Naive thymus-derived CD4-positive, alpha-beta T cell (primary cell): ENCODE measurements at regions not wholly inside any gene's neighbourhood (a gene's known extent, or its start where the extent isn't known, plus 50 kb on each side); places are given as distances from the start of the nearest gene placed in this dataset.

Experiments
- ATAC-seq: fragments of 150-1000 bp; cut with Tn5 transposase; 2 replicates; pipeline ENCODE4 v1.10.0; 2021; ENCODE audit warnings: mild to moderate bottlenecking, moderate library complexity
- CTCF ChIA-PET: fragments of 350-600 bp; sonication (Branson Sonifier 250); formaldehyde crosslinking; loops from one replicate; lab custom pipeline; 2021; ENCODE audit warnings: antibody characterized with exemption; lab: Charles Lee
- POLR2A ChIA-PET: fragments of 350-600 bp; sonication (Branson Sonifier 250); formaldehyde crosslinking; loops from one replicate; lab custom pipeline; 2021; ENCODE audit warnings: antibody characterized with exemption, inconsistent platforms; lab: Charles Lee
- DNase-seq, 9 donors: peaks; one replicate each; pipeline versions ENCODE4 v3.0.0 to v3.0.0-alpha.2; 2020 to 2022; ENCODE audit warnings: mixed read lengths in 1 of 9
- H3K27ac ChIP-seq: one replicate; pipeline ENCODE4 v1.7.0; 2013; ENCODE audit warnings: mild to moderate bottlenecking, low read depth, low read length, moderate library complexity
- H3K27me3 ChIP-seq, 2 donors: one replicate each; pipeline ENCODE4 v1.7.0; 2013; ENCODE audit warnings: low read length in 2 of 2, mild to moderate bottlenecking in 2 of 2, moderate library complexity in 2 of 2; ENCODE audit not compliant: control insufficient read depth in 2 of 2, insufficient read depth in 2 of 2
- H3K36me3 ChIP-seq, 3 experiments: 1 replicate in 2 of 3; 2 replicates in 1 of 3; pipeline ENCODE4 v1.7.0; 2013; ENCODE audit warnings: low read length in 3 of 3, mild to moderate bottlenecking in 3 of 3, moderate library complexity in 1 of 3; ENCODE audit not compliant: insufficient read depth in 3 of 3, control insufficient read depth in 2 of 3
- H3K4me1 ChIP-seq, 2 donors: one replicate each; pipeline ENCODE4 v1.7.0; 2013; ENCODE audit warnings: low read length in 2 of 2, mild to moderate bottlenecking in 2 of 2, moderate library complexity in 1 of 2; ENCODE audit not compliant: control insufficient read depth in 2 of 2, insufficient read depth in 2 of 2
- H3K4me3 ChIP-seq: 2 replicates; pipeline ENCODE4 v1.7.0; 2013; ENCODE audit warnings: mild to moderate bottlenecking, low read length
- H3K9me3 ChIP-seq, 3 experiments: 1 replicate in 2 of 3; 2 replicates in 1 of 3; pipeline ENCODE4 v1.7.0; 2013; ENCODE audit warnings: low read length in 3 of 3; ENCODE audit not compliant: control insufficient read depth in 2 of 3
- H3K27ac Mint-ChIP-seq, 9 donors: one replicate each; pipeline ENCODE4 v1.8.0; 2020 to 2022; ENCODE audit warnings: mixed read lengths in 9 of 9, mild to moderate bottlenecking in 8 of 9, moderate library complexity in 5 of 9, inconsistent platforms in 2 of 9
- H3K27me3 Mint-ChIP-seq, 5 donors: one replicate each; pipeline ENCODE4 v1.8.0; 2021 to 2022; ENCODE audit warnings: mixed read lengths in 5 of 5, mild to moderate bottlenecking in 1 of 5
- H3K36me3 Mint-ChIP-seq, 5 donors: one replicate each; pipeline ENCODE4 v1.8.0; 2020 to 2022; ENCODE audit warnings: mixed read lengths in 5 of 5, mild to moderate bottlenecking in 3 of 5, inconsistent platforms in 1 of 5
- H3K4me1 Mint-ChIP-seq, 7 donors: one replicate each; pipeline ENCODE4 v1.8.0; 2020 to 2022; ENCODE audit warnings: mixed read lengths in 7 of 7, mild to moderate bottlenecking in 3 of 7, inconsistent platforms in 1 of 7
- H3K4me3 Mint-ChIP-seq, 10 donors: one replicate each; pipeline ENCODE4 v1.8.0; 2020 to 2022; ENCODE audit warnings: mild to moderate bottlenecking in 10 of 10, mixed read lengths in 10 of 10, moderate library complexity in 6 of 10, inconsistent platforms in 2 of 10
- H3K9me3 Mint-ChIP-seq, 11 donors: one replicate each; pipeline ENCODE4 v1.8.0; 2020 to 2022; ENCODE audit warnings: mixed read lengths in 11 of 11, mild to moderate bottlenecking in 4 of 11, inconsistent platforms in 1 of 11, moderate library complexity in 1 of 11
- intact Hi-C, 2 donors: fragments of 100-400 bp; cut with micrococcal nuclease; formaldehyde crosslinking; loops; one replicate each; pipeline ENCODE4 v1.15.1; 2023

GRCh38 chr10:64265961-64266360 is 744.8 kb downstream of the REEP3 start:
- no peaks in the 10 kb centered on the region for H3K27me3 Mint-ChIP-seq
- Histone ChIP-seq H3K4me3 (no peak overlapping the region), H3K9me3 (no peaks in the 10 kb centered on the region), H3K36me3 (no peaks in the 10 kb centered on the region), H3K4me1 (no peaks in the 10 kb centered on the region), H3K27ac (no peak overlapping the region), H3K27me3 (no peaks in the 10 kb centered on the region)
- H3K27ac Mint-ChIP-seq = no peak overlapping the region
- ATAC-seq (no peak), DNase-seq (no peak)
- intact Hi-C loops = no loop called here
- no peak overlapping the region for H3K4me3 Mint-ChIP-seq
- H3K9me3 Mint-ChIP-seq = peaks cover 0 to 14% (median 4%) of the 10 kb centered on the region in 11 donors
- no peaks in the 10 kb centered on the region for H3K36me3 Mint-ChIP-seq
- ChIA-PET POLR2A (no interaction called here), CTCF (no interaction called here)
- no peaks in the 10 kb centered on the region for H3K4me1 Mint-ChIP-seq

DNA sequence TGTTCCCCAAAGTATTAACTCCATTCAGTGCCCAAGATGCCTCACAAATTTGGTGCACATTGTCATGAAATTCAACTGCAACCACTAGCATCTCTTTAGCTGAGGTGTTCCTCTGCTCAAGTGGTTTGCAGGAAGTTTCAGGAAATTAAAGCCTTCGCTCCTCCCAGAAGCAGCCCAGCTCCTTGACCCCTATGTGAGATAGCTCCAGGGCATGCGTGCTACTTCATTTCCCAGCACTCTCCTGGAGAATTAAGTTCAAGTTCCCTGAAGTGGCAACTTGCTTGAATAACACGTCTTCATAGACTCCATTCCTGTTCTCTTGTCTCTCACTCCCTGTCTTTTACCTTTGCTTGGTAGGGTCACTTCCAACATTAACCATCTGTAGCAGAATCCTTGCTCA is 750.3 kb downstream of the REEP3 start:
- Mint-ChIP-seq H3K4me1 (no peaks in the 10 kb centered on the region), H3K27me3 (no peaks in the 10 kb centered on the region), H3K36me3 (no peaks in the 10 kb centered on the region), H3K4me3 (no peak overlapping the region), H3K27ac (no peak overlapping the region), H3K9me3 (peaks cover 0 to 8% (median 0%) of the 10 kb centered on the region in 11 donors)
- Histone ChIP-seq H3K9me3 (no peaks in the 10 kb centered on the region), H3K36me3 (no peaks in the 10 kb centered on the region), H3K27me3 (no peaks in the 10 kb centered on the region), H3K4me3 (no peak overlapping the region), H3K27ac (no peak overlapping the region), H3K4me1 (no peaks in the 10 kb centered on the region)
- intact Hi-C loops = no loop called here
- POLR2A ChIA-PET = no interaction called here
- CTCF ChIA-PET = no interaction called here
- no peak for DNase-seq
- no peak for ATAC-seq

DNA sequence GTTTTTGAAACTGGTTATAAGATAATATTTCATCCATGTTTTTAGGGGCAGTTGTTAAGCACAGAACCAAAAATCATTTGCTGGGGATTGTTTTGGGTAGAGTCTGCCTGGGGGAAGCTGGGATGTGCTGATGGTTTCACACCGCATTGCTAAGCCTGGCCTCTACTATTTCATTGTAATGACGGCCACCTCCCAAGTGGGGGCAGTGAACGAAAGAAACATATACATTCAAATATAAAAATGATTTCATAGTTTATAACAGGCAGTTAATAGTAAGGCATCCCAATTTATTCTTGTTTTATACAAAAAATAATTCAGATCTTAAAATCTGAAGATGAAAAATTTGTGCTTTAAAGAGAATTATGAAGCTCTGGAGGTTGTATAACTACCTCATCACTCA is 750.8 kb downstream of the REEP3 start:
- no peak overlapping the region for H3K27ac ChIP-seq
- no peaks in the 10 kb centered on the region for H3K4me1 Mint-ChIP-seq
- no peaks in the 10 kb centered on the region for H3K36me3 ChIP-seq
- peaks cover 0 to 8% (median 0%) of the 10 kb centered on the region in 11 donors for H3K9me3 Mint-ChIP-seq
- DNase-seq (no peak), ATAC-seq (no peak)
- no peaks in the 10 kb centered on the region for H3K36me3 Mint-ChIP-seq
- no peak overlapping the region for H3K27ac Mint-ChIP-seq
- no peak overlapping the region for H3K4me3 Mint-ChIP-seq
- H3K27me3 Mint-ChIP-seq = no peaks in the 10 kb centered on the region
- ChIA-PET CTCF (no interaction called here), POLR2A (no interaction called here)
- intact Hi-C loops = no loop called here
- H3K9me3 ChIP-seq = no peaks in the 10 kb centered on the region
- H3K4me1 ChIP-seq = no peaks in the 10 kb centered on the region
- H3K27me3 ChIP-seq = no peaks in the 10 kb centered on the region
- H3K4me3 ChIP-seq = no peak overlapping the region

DNA sequence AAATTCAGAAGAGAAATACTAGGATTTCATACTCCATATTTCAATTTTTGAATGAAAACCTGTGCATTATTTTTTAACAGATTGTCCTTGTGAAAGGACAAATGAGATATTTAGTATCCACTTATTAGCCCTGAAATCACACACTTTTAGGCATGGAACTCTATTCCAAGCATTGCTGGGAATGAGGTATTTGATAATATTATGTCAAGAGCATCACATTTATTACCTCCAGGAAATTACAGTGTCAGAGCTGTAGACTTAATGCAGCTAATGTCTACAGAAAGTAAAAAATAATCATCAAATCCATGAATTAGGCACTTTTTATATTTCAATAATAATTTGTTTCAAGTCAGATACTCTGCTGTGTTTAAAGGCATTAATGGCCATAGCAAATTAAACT is 753.8 kb downstream of the REEP3 start:
- no peak overlapping the region for H3K27ac ChIP-seq

DNA sequence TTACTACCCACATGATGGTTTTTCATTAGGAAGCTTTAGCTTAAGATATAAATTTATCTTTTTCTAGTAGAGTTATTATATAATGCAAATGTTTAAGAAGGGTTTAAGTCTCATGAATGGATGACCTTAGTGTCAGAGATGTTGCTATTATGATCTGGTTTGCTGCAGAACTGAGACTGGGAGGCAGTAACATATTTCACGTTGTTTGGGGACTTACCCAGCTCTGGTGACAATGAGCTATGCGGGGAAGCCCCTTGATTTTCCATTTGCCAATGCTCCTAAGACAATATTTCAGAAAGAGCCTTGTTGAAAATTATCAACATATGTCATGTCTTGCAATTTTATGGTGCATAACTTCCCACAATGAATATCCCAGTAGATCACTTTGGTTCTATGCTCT is 754.6 kb downstream of the REEP3 start:
- Mint-ChIP-seq H3K4me1 (no peaks in the 10 kb centered on the region), H3K4me3 (no peak overlapping the region), H3K36me3 (no peaks in the 10 kb centered on the region), H3K27me3 (no peaks in the 10 kb centered on the region), H3K27ac (no peak overlapping the region), H3K9me3 (peaks cover 0 to 8% (median 0%) of the 10 kb centered on the region in 11 donors)
- no peak overlapping the region for H3K27ac ChIP-seq
- no peaks in the 10 kb centered on the region for H3K27me3 ChIP-seq
- ATAC-seq = no peak
- no peaks in the 10 kb centered on the region for H3K36me3 ChIP-seq
- no peak overlapping the region for H3K4me3 ChIP-seq
- no peaks in the 10 kb centered on the region for H3K9me3 ChIP-seq
- H3K4me1 ChIP-seq = no peaks in the 10 kb centered on the region
- DNase-seq = no peak
- ChIA-PET CTCF (no interaction called here), POLR2A (no interaction called here)
- intact Hi-C loops = no loop called here

More for the DNA sequence above, 753.8 kb downstream of the REEP3 start:
- CTCF ChIA-PET = interaction anchor here (0.6 kb wide), 1 partner anchor 372 kb away, joined by 3 read pairs; no protein-coding TSS in a partner anchor
- no peaks in the 10 kb centered on the region for H3K36me3 ChIP-seq
- DNase-seq (no peak), ATAC-seq (no peak)
- no peaks in the 10 kb centered on the region for H3K36me3 Mint-ChIP-seq
- no peak overlapping the region for H3K4me3 Mint-ChIP-seq
- intact Hi-C loops = no loop called here
- H3K9me3 ChIP-seq = no peaks in the 10 kb centered on the region
- H3K4me1 Mint-ChIP-seq = no peaks in the 10 kb centered on the region
- no peak overlapping the region for H3K4me3 ChIP-seq
- no peak overlapping the region for H3K27ac Mint-ChIP-seq
- POLR2A ChIA-PET = no interaction called here
- H3K27me3 Mint-ChIP-seq = no peaks in the 10 kb centered on the region
- H3K4me1 ChIP-seq = no peaks in the 10 kb centered on the region
- peaks cover 0 to 8% (median 0%) of the 10 kb centered on the region in 11 donors for H3K9me3 Mint-ChIP-seq
- no peaks in the 10 kb centered on the region for H3K27me3 ChIP-seq

- Mint-ChIP-seq H3K27ac (no peak overlapping the region), H3K36me3 (no peaks in the 10 kb centered on the region), H3K27me3 (no peaks in the 10 kb centered on the region), H3K4me1 (no peaks in the 10 kb centered on the region), H3K9me3 (peaks cover 0 to 10% (median 0%) of the 10 kb centered on the region in 11 donors), H3K4me3 (no peak overlapping the region)
- Histone ChIP-seq H3K36me3 (no peaks in the 10 kb centered on the region), H3K4me1 (no peaks in the 10 kb centered on the region), H3K9me3 (no peaks in the 10 kb centered on the region), H3K4me3 (no peak overlapping the region), H3K27ac (no peak overlapping the region), H3K27me3 (no peaks in the 10 kb centered on the region)
- intact Hi-C loops = no loop called here
- DNase-seq (no peak), ATAC-seq (no peak)
- ChIA-PET POLR2A (no interaction called here), CTCF (no interaction called here)
Measured at GRCh38 chr10:64277536-64277935, 756.3 kb downstream of the REEP3 start.

- ATAC-seq = no peak
- Mint-ChIP-seq H3K27ac (no peak overlapping the region), H3K4me1 (no peaks in the 10 kb centered on the region), H3K9me3 (peaks cover 0 to 17% (median 0%) of the 10 kb centered on the region in 11 donors), H3K27me3 (no peaks in the 10 kb centered on the region), H3K4me3 (no peak overlapping the region), H3K36me3 (no peaks in the 10 kb centered on the region)
- Histone ChIP-seq H3K27ac (no peak overlapping the region), H3K27me3 (no peaks in the 10 kb centered on the region), H3K4me3 (no peak overlapping the region), H3K9me3 (no peaks in the 10 kb centered on the region), H3K4me1 (no peaks in the 10 kb centered on the region), H3K36me3 (no peaks in the 10 kb centered on the region)
- no peak for DNase-seq
- ChIA-PET CTCF (no interaction called here), POLR2A (no interaction called here)
- intact Hi-C loops = no loop called here
Measured at GRCh38 chr10:64283621-64284020, 762.4 kb downstream of the REEP3 start.
